ENCODE measurements at regions not wholly inside any gene's neighbourhood (a gene's known extent, or its start where the extent isn't known, plus 50 kb on each side); places are given as distances from the start of the nearest gene placed in this dataset.

DNA sequence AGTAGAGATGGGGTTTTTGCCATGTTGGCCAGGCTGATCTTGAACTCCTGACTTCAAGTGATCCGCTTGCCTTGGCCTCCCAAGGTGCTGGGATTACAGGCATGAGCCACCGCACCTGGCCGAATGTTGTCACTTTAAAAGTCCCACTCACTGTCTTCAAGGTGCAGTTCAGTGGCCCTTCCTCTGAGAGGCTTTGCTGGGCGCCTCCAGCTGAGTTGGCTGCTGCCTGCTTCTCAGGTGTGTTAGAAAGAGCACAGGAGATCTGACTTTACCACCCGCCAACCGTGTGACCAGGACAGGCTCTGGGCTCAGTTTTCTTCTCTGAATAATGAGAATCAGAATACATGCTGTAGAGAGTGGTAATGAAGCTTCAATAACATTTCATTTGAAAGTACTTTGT is 207.4 kb downstream of the CEP135 start:
- H3K27me3 ChIP-seq (ENCODE audit: insufficient read depth), result no peaks in the 10 kb centered on the region
- ChIA-PET POLR2A (no interaction called here), CTCF (interaction anchor here (0.8 to 2.0 kb wide), 2 partner anchors 21 to 139 kb away, joined by 3 to 4 read pairs; no protein-coding TSS in a partner anchor)
- H3K9me3 ChIP-seq, result no peaks in the 10 kb centered on the region
- H4K20me1 ChIP-seq (ENCODE audit: insufficient read depth), result no peaks in the 10 kb centered on the region
- H3K4me2 ChIP-seq, result no peak overlapping the region
- peaks cover 4% of the 10 kb centered on the region for H3F3A ChIP-seq (replicated peaks; ENCODE audit: insufficient read depth)
- no peaks in the 10 kb centered on the region for H3K9me2 ChIP-seq
- WGBS (ENCODE audit: low lambda C conversion rate), result 96% methylated on average over 4 of the region's 6 CpGs
- H3K36me3 ChIP-seq (replicated peaks in 1 of 2; ENCODE audit: control insufficient read depth in 1 of 2, insufficient read depth in 2 of 2, low read length in 1 of 2), result no peaks in the 10 kb centered on the region
- H3K27ac ChIP-seq (ENCODE audit: low read depth in 2 of 2, low read length in 1 of 2), result no peak overlapping the region
- no peak overlapping the region for H3K4me3 ChIP-seq (ENCODE audit: low read depth in 2 of 2, low read length in 1 of 2)
- no peak for TF ChIP-seq TEAD4 (IDR thresholded peaks at IDR 0.05; ENCODE audit: borderline replicate concordance, insufficient read depth)
- no peak for TF ChIP-seq MEF2A (IDR thresholded peaks at IDR 0.05; ENCODE audit: borderline replicate concordance, low read depth)
- TF ChIP-seq RFX5 (IDR thresholded peaks at IDR 0.05; ENCODE audit: low read length), result no peak
- TF ChIP-seq, protein P1, sequence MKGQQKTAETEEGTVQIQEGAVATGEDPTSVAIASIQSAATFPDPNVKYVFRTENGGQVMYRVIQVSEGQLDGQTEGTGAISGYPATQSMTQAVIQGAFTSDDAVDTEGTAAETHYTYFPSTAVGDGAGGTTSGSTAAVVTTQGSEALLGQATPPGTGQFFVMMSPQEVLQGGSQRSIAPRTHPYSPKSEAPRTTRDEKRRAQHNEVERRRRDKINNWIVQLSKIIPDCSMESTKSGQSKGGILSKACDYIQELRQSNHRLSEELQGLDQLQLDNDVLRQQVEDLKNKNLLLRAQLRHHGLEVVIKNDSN (IDR thresholded peaks at IDR 0.05; ENCODE audit: borderline replicate concordance, low read depth), result no peak
- TF ChIP-seq POLR2AphosphoS5 (IDR thresholded peaks at IDR 0.05; ENCODE audit: low read depth, low read length), result no peak
- no peak for TF ChIP-seq TCF12 (IDR thresholded peaks at IDR 0.05)
- TF ChIP-seq CHD2 (IDR thresholded peaks at IDR 0.05; ENCODE audit: low read length, partially characterized antibody), result no peak
- no peak for TF ChIP-seq NFIC (IDR thresholded peaks at IDR 0.05; ENCODE audit: borderline replicate concordance)
- no peak for TF ChIP-seq YY1 (IDR thresholded peaks at IDR 0.05; ENCODE audit: low read depth)
- TF ChIP-seq GATA2 (CRISPR knock-in tag; IDR thresholded peaks at IDR 0.05), result no peak
- no peak for TF ChIP-seq NRF1 (IDR thresholded peaks at IDR 0.05; ENCODE audit: low read depth, low read length)
- no peak for TF ChIP-seq RAD21 (IDR thresholded peaks at IDR 0.05; ENCODE audit: low read length)
- no peak for DNase-seq
- H2AFZ ChIP-seq (ENCODE audit: low read depth), result no peak overlapping the region
- H3K79me2 ChIP-seq (ENCODE audit: insufficient read depth), result no peaks in the 10 kb centered on the region
- peaks cover 0 to 3% of the 10 kb centered on the region in 2 experiments; a peak in 1 of 4 replicates for H3K4me1 ChIP-seq (ENCODE audit: control insufficient read depth in 1 of 2, insufficient read depth in 2 of 2, low read depth in 1 of 2, low read length in 1 of 2)
- no peak overlapping the region for H3K9ac ChIP-seq

DNA sequence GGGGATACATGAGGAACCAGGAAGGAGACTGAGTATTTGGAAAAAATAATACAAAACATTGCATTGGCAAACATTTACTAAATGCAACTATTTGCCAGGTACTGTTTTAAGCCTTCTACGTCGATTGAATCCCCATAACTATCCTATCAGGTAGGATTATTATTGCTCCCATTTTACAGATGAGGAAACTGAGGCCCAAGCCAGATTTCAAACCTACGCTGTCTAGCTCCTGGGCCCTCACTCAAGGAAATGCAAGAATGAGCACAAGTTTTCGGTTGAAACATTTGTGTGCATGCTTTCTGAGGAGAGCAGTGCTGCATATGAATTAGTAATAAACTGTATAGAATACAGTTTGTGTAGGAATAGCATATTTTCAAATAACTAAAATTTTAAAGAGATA is 206.7 kb downstream of the CEP135 start:
- CTCF ChIA-PET, result interaction anchor here (2.0 kb wide), 1 partner anchor 20 kb away, joined by 4 read pairs; no protein-coding TSS in a partner anchor
- 87% methylated on average over 4 of the region's 4 CpGs for WGBS (ENCODE audit: low lambda C conversion rate)

More for the DNA sequence above, 206.7 kb downstream of the CEP135 start:
- POLR2A ChIA-PET, result no interaction called here
- Histone ChIP-seq H3K36me3 (replicated peaks in 1 of 2; ENCODE audit: control insufficient read depth in 1 of 2, insufficient read depth in 2 of 2, low read length in 1 of 2) (no peaks in the 10 kb centered on the region), H3K4me1 (ENCODE audit: control insufficient read depth in 1 of 2, insufficient read depth in 2 of 2, low read depth in 1 of 2, low read length in 1 of 2) (no peaks in the 10 kb centered on the region; a peak in 1 of 4 replicates), H3K9me3 (no peaks in the 10 kb centered on the region), H4K20me1 (ENCODE audit: insufficient read depth) (no peaks in the 10 kb centered on the region), H3K4me3 (ENCODE audit: low read depth in 2 of 2, low read length in 1 of 2) (no peak overlapping the region), H3K79me2 (ENCODE audit: insufficient read depth) (no peaks in the 10 kb centered on the region), H3K9ac (no peak overlapping the region), H3K27me3 (ENCODE audit: insufficient read depth) (no peaks in the 10 kb centered on the region), H3K4me2 (no peak overlapping the region), H2AFZ (ENCODE audit: low read depth) (no peak overlapping the region), H3F3A (replicated peaks; ENCODE audit: insufficient read depth) (peaks cover 4% of the 10 kb centered on the region), H3K9me2 (no peaks in the 10 kb centered on the region), H3K27ac (ENCODE audit: low read depth in 2 of 2, low read length in 1 of 2) (no peak overlapping the region)
- DNase-seq, result no peak
- TF ChIP-seq NRF1 (IDR thresholded peaks at IDR 0.05; ENCODE audit: low read depth, low read length) (no peak), ELF1 (IDR thresholded peaks at IDR 0.05) (no peak), SMC3 (IDR thresholded peaks at IDR 0.05; ENCODE audit: low read depth, low read length) (no peak)
- TF ChIP-seq, protein P2, sequence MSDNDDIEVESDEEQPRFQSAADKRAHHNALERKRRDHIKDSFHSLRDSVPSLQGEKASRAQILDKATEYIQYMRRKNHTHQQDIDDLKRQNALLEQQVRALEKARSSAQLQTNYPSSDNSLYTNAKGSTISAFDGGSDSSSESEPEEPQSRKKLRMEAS (IDR thresholded peaks at IDR 0.05; ENCODE audit: low read depth), result no peak
